B cell (primary cell): ENCODE measurements at regions not wholly inside any gene's neighbourhood (a gene's known extent, or its start where the extent isn't known, plus 50 kb on each side); places are given as distances from the start of the nearest gene placed in this dataset.

Source experiments
- ATAC-seq: fragments of 200-7000 bp; cut with Tn5 transposase; one replicate; pipeline ENCODE4 v1.10.0; 2021; ENCODE audit warnings: low read depth, mild to moderate bottlenecking, moderate number of reproducible peaks, moderate library complexity
- CTCF ChIA-PET: fragments of 350-600 bp; sonication (Branson Sonifier 250); formaldehyde crosslinking; loops from one replicate; lab custom pipeline; 2021; ENCODE audit warnings: antibody characterized with exemption, inconsistent platforms; lab: Charles Lee
- POLR2A ChIA-PET: fragments of 350-600 bp; sonication (Branson Sonifier 250); formaldehyde crosslinking; loops from one replicate; lab custom pipeline; 2021; ENCODE audit warnings: antibody characterized with exemption; lab: Charles Lee
- DNase-seq: peaks from one replicate; pipeline ENCODE4 v3.0.0; 2013
- H2AFZ ChIP-seq: 2 replicates; pipeline ENCODE4 v1.6.1; 2012; ENCODE audit warnings: mild to moderate bottlenecking, low read depth, low read length; ENCODE audit not compliant: insufficient read depth, poor library complexity, severe bottlenecking
- H3K27ac ChIP-seq, 2 donors: 1 replicate in 1 of 2; 2 replicates in 1 of 2; pipeline ENCODE4 v1.5.1; 2012 to 2013; ENCODE audit warnings: low read length in 2 of 2, mild to moderate bottlenecking in 2 of 2, moderate library complexity in 1 of 2
- H3K27me3 ChIP-seq, 4 experiments: fragments of 200-600 bp in 1 of 4; sonication (generic) in 1 of 4; replicated peaks in 1 of 4; 1 replicate in 2 of 4; 2 replicates in 2 of 4; pipeline versions ENCODE4 v1.6.1 to v1.7.0; 2013 to 2016; ENCODE audit warnings: low read length in 3 of 4, mild to moderate bottlenecking in 2 of 4, mixed read lengths in 1 of 4, moderate library complexity in 1 of 4; ENCODE audit not compliant: insufficient read depth in 4 of 4, control insufficient read depth in 3 of 4; ENCODE audit errors: control extremely low read depth in 1 of 4
- H3K36me3 ChIP-seq, 2 experiments: replicated peaks in 1 of 2; 1 replicate in 1 of 2; 2 replicates in 1 of 2; pipeline versions ENCODE4 v1.6.1 to v1.7.1; 2013; ENCODE audit warnings: low read length in 1 of 2; ENCODE audit not compliant: insufficient read depth in 2 of 2, control insufficient read depth in 1 of 2; ENCODE audit errors: control extremely low read depth in 1 of 2, extremely low read depth in 1 of 2
- H3K4me1 ChIP-seq, 2 donors: fragments of 200-600 bp in 1 of 2; sonication (generic) in 1 of 2; 1 replicate in 1 of 2; 2 replicates in 1 of 2; pipeline versions ENCODE4 v1.5.1 to v1.6.1; 2013 to 2017; ENCODE audit warnings: low read length in 2 of 2; ENCODE audit not compliant: control insufficient read depth in 2 of 2, insufficient read depth in 2 of 2
- H3K4me2 ChIP-seq: replicated peaks from 2 replicates; pipeline ENCODE3; 2012; ENCODE audit warnings: mild to moderate bottlenecking, low read depth, low read length; ENCODE audit not compliant: poor library complexity, severe bottlenecking
- H3K4me3 ChIP-seq, 5 experiments: fragments of 200-600 bp in 1 of 5; sonication (generic) in 1 of 5; 1 replicate in 3 of 5; 2 replicates in 2 of 5; pipeline versions ENCODE4 v1.5.1 to v1.7.0; 2011 to 2016; ENCODE audit warnings: low read length in 4 of 5, mild to moderate bottlenecking in 4 of 5, low read depth in 2 of 5, control low read depth in 1 of 5, moderate library complexity in 1 of 5; ENCODE audit not compliant: insufficient read depth in 1 of 5; ENCODE audit errors: control extremely low read depth in 1 of 5, extremely low read depth in 1 of 5
- H3K79me2 ChIP-seq: fragments of 200-600 bp; sonication (generic); one replicate; pipeline ENCODE4 v1.6.0; 2016; ENCODE audit warnings: low read length; ENCODE audit not compliant: control insufficient read depth, insufficient read depth
- H3K9ac ChIP-seq: fragments of 200-600 bp; sonication (generic); 2 replicates; pipeline ENCODE4 v1.6.1; 2017; ENCODE audit warnings: mild to moderate bottlenecking, low read length, moderate library complexity
- H3K9me3 ChIP-seq, 3 donors: one replicate each; pipeline versions ENCODE4 v1.6.1 to v1.7.1; 2013; ENCODE audit warnings: low read length in 2 of 3; ENCODE audit not compliant: control insufficient read depth in 2 of 3, insufficient read depth in 1 of 3; ENCODE audit errors: control extremely low read depth in 1 of 3
- H4K20me1 ChIP-seq: 2 replicates; pipeline ENCODE4 v1.6.0; 2012; ENCODE audit warnings: mild to moderate bottlenecking, low read length; ENCODE audit not compliant: insufficient read depth, control insufficient read depth, poor library complexity, severe bottlenecking
- H3K27ac Mint-ChIP-seq: one replicate; pipeline ENCODE4 v1.8.0; 2021; ENCODE audit warnings: mixed read lengths
- H3K27me3 Mint-ChIP-seq: one replicate; pipeline ENCODE4 v1.8.0; 2021; ENCODE audit warnings: mixed read lengths
- H3K4me1 Mint-ChIP-seq: one replicate; pipeline ENCODE4 v1.8.0; 2021; ENCODE audit warnings: mixed read lengths
- H3K4me3 Mint-ChIP-seq: one replicate; pipeline ENCODE4 v1.8.0; 2021; ENCODE audit warnings: mixed read lengths
- H3K9me3 Mint-ChIP-seq: one replicate; pipeline ENCODE4 v1.8.0; 2022; ENCODE audit warnings: mixed read lengths; ENCODE audit not compliant: insufficient read depth
- EZH2 ChIP-seq: IDR thresholded peaks from 2 replicates; pipeline ENCODE4 v1.6.1; 2012; ENCODE audit warnings: borderline replicate concordance, low read depth, mild to moderate bottlenecking, moderate library complexity, low read length; ENCODE audit not compliant: insufficient read depth, poor library complexity, severe bottlenecking
- WGBS: methylation state at CpG from one replicate; pipeline ENCODE4 v1.1.5; 2013; ENCODE audit warnings: missing lambda C conversion rate; ENCODE audit not compliant: insufficient coverage; 5-methylcytosine and 5-hydroxymethylcytosine counted together
- intact Hi-C: fragments of 100-400 bp; cut with micrococcal nuclease; formaldehyde crosslinking; loops from one replicate; pipeline ENCODE4 v1.10.0; 2022
- TF ChIP-seq, protein P1 (sequence below): fragments of 200-600 bp; IDR thresholded peaks from one replicate; pipeline ENCODE4 v1.8.0; 2022; ENCODE audit warnings: antibody characterized with exemption, mild to moderate bottlenecking

DNA sequence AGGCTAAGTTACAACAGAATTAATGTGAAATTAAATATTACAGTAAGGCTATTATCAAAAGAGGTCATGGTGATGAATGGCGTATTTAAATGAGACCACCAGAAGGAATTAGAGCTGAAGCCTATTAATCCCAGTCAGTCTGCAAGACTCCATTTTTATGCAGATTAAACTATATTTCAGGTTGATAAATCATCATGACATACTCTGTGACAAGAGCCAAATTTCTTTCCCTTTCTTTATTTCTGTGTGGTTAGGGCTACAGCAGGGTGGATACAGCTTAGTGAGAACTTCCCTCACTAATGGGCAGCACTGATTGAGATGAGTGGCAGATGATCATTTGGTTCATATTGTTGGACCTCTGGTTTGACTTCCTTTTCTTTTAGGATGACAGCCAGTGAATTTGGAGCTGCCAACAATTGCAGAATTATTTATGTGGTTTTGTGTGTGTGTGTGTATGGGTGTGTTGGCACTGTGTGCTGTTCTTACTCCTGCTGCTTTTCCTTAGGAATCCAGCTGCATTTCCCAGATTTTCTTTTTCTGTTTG, 481.3 kb downstream of the PIK3C3 start:
- Histone ChIP-seq H3K79me2 (no peaks in the 10 kb centered on the region), H3K27ac (no peak overlapping the region), H2AFZ (no peak overlapping the region), H3K4me1 (no peaks in the 10 kb centered on the region), H3K9me3 (no peaks in the 10 kb centered on the region), H4K20me1 (no peaks in the 10 kb centered on the region), H3K9ac (no peak overlapping the region), H3K36me3 (no peaks in the 10 kb centered on the region), H3K27me3 (no peaks in the 10 kb centered on the region), H3K4me3 (no peak overlapping the region), H3K4me2 (no peak overlapping the region)
- ChIA-PET POLR2A (no interaction called here), CTCF (no interaction called here)
- no peaks in the 10 kb centered on the region for H3K27me3 Mint-ChIP-seq
- no CpG with 5 or more reads among the region's 1 CpG for WGBS
- ATAC-seq, result no peak
- TF ChIP-seq EZH2, result no peak
- TF ChIP-seq, protein P1, sequence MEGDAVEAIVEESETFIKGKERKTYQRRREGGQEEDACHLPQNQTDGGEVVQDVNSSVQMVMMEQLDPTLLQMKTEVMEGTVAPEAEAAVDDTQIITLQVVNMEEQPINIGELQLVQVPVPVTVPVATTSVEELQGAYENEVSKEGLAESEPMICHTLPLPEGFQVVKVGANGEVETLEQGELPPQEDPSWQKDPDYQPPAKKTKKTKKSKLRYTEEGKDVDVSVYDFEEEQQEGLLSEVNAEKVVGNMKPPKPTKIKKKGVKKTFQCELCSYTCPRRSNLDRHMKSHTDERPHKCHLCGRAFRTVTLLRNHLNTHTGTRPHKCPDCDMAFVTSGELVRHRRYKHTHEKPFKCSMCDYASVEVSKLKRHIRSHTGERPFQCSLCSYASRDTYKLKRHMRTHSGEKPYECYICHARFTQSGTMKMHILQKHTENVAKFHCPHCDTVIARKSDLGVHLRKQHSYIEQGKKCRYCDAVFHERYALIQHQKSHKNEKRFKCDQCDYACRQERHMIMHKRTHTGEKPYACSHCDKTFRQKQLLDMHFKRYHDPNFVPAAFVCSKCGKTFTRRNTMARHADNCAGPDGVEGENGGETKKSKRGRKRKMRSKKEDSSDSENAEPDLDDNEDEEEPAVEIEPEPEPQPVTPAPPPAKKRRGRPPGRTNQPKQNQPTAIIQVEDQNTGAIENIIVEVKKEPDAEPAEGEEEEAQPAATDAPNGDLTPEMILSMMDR, result no peak
- no peaks in the 10 kb centered on the region for H3K9me3 Mint-ChIP-seq
- H3K4me3 Mint-ChIP-seq, result no peak overlapping the region
- no peak for DNase-seq
- no peak overlapping the region for H3K27ac Mint-ChIP-seq
- intact Hi-C loops, result no loop called here
- H3K4me1 Mint-ChIP-seq, result no peaks in the 10 kb centered on the region

- Histone ChIP-seq H3K79me2 (no peaks in the 10 kb centered on the region), H3K36me3 (no peaks in the 10 kb centered on the region), H3K4me3 (no peak overlapping the region), H3K27ac (no peak overlapping the region), H3K4me1 (no peaks in the 10 kb centered on the region), H2AFZ (no peak overlapping the region), H3K27me3 (no peaks in the 10 kb centered on the region), H3K9me3 (no peaks in the 10 kb centered on the region), H3K9ac (no peak overlapping the region), H4K20me1 (no peaks in the 10 kb centered on the region), H3K4me2 (no peak overlapping the region)
- no peaks in the 10 kb centered on the region for H3K4me1 Mint-ChIP-seq
- DNase-seq (no peak), ATAC-seq (no peak)
- H3K27ac Mint-ChIP-seq, result no peak overlapping the region
- no peak overlapping the region for H3K4me3 Mint-ChIP-seq
- no peaks in the 10 kb centered on the region for H3K9me3 Mint-ChIP-seq
- no peaks in the 10 kb centered on the region for H3K27me3 Mint-ChIP-seq
- WGBS, result 100% methylated on average over 3 of the region's 5 CpGs
- TF ChIP-seq, protein P1, result no peak
- no peak for TF ChIP-seq EZH2
- POLR2A ChIA-PET, result no interaction called here
- CTCF ChIA-PET, result no interaction called here
- intact Hi-C loops, result no loop called here
Observed at GRCh38 chr18:42437001-42437400, 482.0 kb downstream of the PIK3C3 start.
